H1 (cell line): ENCODE measurements at regions not wholly inside any gene's neighbourhood (a gene's known extent, or its start where the extent isn't known, plus 50 kb on each side); places are given as distances from the start of the nearest gene placed in this dataset.

Experiments
- CTCF ChIA-PET: fragments of 300-600 bp; sonication (Branson Sonifier 250); formaldehyde crosslinking; loops from one replicate; lab custom pipeline; 2021; ENCODE audit not compliant: partially characterized antibody; lab: Charles Lee
- POLR2A ChIA-PET: fragments of 300-600 bp; sonication (Branson Sonifier 250); formaldehyde crosslinking; loops from one replicate; lab custom pipeline; 2021; ENCODE audit warnings: inconsistent platforms; ENCODE audit not compliant: partially characterized antibody; lab: Charles Lee
- DNase-seq, 2 experiments: peaks; one replicate each; pipeline versions ENCODE4 v3.0.0 to v3.0.0-alpha.2; 2010 to 2022; ENCODE audit warnings: low spot score in 2 of 2, low read depth in 1 of 2, mixed read lengths in 1 of 2
- FAIRE-seq: peaks from 2 replicates; lab custom pipeline; 2011; peaks lifted over from hg19 to GRCh38; lab: Jason Lieb, UNC
- H2AFZ ChIP-seq: 2 replicates; pipeline ENCODE4 v1.8.1; 2012; ENCODE audit warnings: low read length, inconsistent platforms
- H2AK5ac ChIP-seq: 2 replicates; pipeline ENCODE4 v1.6.1; 2013; ENCODE audit warnings: low read depth, low read length
- H2BK120ac ChIP-seq: replicated peaks from 2 replicates; pipeline ENCODE3; 2013; ENCODE audit warnings: low read depth, low read length, inconsistent platforms
- H2BK12ac ChIP-seq: 2 replicates; pipeline ENCODE4 v1.6.1; 2013; ENCODE audit warnings: low read depth, low read length
- H2BK15ac ChIP-seq: 2 replicates; pipeline ENCODE4 v1.6.1; 2013; ENCODE audit warnings: low read length
- H2BK20ac ChIP-seq: 2 replicates; pipeline ENCODE4 v1.6.1; 2013; ENCODE audit warnings: low read length
- H2BK5ac ChIP-seq: 2 replicates; pipeline ENCODE4 v1.6.1; 2013; ENCODE audit warnings: low read depth, low read length
- H3K14ac ChIP-seq: 2 replicates; pipeline ENCODE4 v1.6.1; 2013; ENCODE audit warnings: inconsistent platforms; ENCODE audit not compliant: insufficient read length
- H3K18ac ChIP-seq: 2 replicates; pipeline ENCODE4 v1.6.1; 2013; ENCODE audit warnings: low read length; ENCODE audit errors: extremely low read depth
- H3K23ac ChIP-seq: 2 replicates; pipeline ENCODE4 v1.6.1; 2013; ENCODE audit warnings: inconsistent platforms; ENCODE audit not compliant: insufficient read length
- H3K23me2 ChIP-seq: 2 replicates; pipeline ENCODE4 v1.6.1; 2013; ENCODE audit warnings: low read depth, low read length
- H3K27ac ChIP-seq: 2 replicates; pipeline ENCODE4 v1.6.1; 2011; ENCODE audit warnings: low read depth, low read length, inconsistent platforms
- H3K27me3 ChIP-seq, 4 experiments: replicated peaks in 1 of 4; 1 replicate in 1 of 4; 2 replicates in 3 of 4; pipeline versions ENCODE4 v1.6.1 to v1.8.1; 2011 to 2013; ENCODE audit warnings: low read length in 3 of 4, mild to moderate bottlenecking in 3 of 4, inconsistent platforms in 2 of 4, mixed read lengths in 2 of 4, moderate library complexity in 1 of 4; ENCODE audit not compliant: control insufficient read depth in 3 of 4, insufficient read depth in 3 of 4; ENCODE audit errors: extremely low read depth in 1 of 4
- H3K36me3 ChIP-seq, 4 experiments: 2 replicates each; pipeline versions ENCODE4 v1.6.1 to v1.8.1; 2011 to 2013; ENCODE audit warnings: mild to moderate bottlenecking in 4 of 4, low read length in 3 of 4, moderate library complexity in 2 of 4, control low read depth in 1 of 4, inconsistent platforms in 1 of 4; ENCODE audit not compliant: insufficient read depth in 4 of 4, control insufficient read depth in 2 of 4
- H3K4ac ChIP-seq: replicated peaks from 2 replicates; pipeline ENCODE3; 2013; ENCODE audit warnings: low read length, low read depth, mixed read lengths, inconsistent platforms; ENCODE audit not compliant: insufficient read length
- H3K4me1 ChIP-seq, 4 experiments: replicated peaks in 1 of 4; 1 replicate in 1 of 4; 2 replicates in 3 of 4; pipeline versions ENCODE4 v1.6.1 to v1.8.1; 2011 to 2013; ENCODE audit warnings: low read length in 3 of 4, inconsistent platforms in 2 of 4, mixed read lengths in 1 of 4; ENCODE audit not compliant: insufficient read depth in 4 of 4, control insufficient read depth in 3 of 4
- H3K4me2 ChIP-seq, 2 experiments: 2 replicates each; pipeline versions ENCODE4 v1.6.1 to v1.8.1; 2011 to 2013; ENCODE audit warnings: low read depth in 2 of 2, low read length in 2 of 2, control low read depth in 1 of 2, inconsistent platforms in 1 of 2, mild to moderate bottlenecking in 1 of 2; ENCODE audit not compliant: insufficient read depth in 1 of 2
- H3K4me3 ChIP-seq, 4 experiments: fragments of 200-600, 300-600 bp in 1 of 4; sonication (generic), shearing (Covaris generic), sonication (Bioruptor Twin) in 1 of 4; 2 replicates each; pipeline versions ENCODE4 v1.5.1 to v1.8.1; 2011 to 2016; ENCODE audit warnings: low read length in 4 of 4, low read depth in 3 of 4, control low read depth in 2 of 4, inconsistent platforms in 2 of 4, mild to moderate bottlenecking in 2 of 4, mixed read lengths in 1 of 4, moderate library complexity in 1 of 4; ENCODE audit not compliant: insufficient read depth in 2 of 4; ENCODE audit errors: extremely low read depth in 1 of 4
- H3K56ac ChIP-seq: replicated peaks from 2 replicates; pipeline ENCODE3; 2013; ENCODE audit warnings: low read depth, mild to moderate bottlenecking, mixed read lengths, low read length, inconsistent platforms; ENCODE audit not compliant: insufficient read length
- H3K79me1 ChIP-seq: 2 replicates; pipeline ENCODE4 v1.6.1; 2013; ENCODE audit warnings: low read depth, low read length, control low read depth
- H3K79me2 ChIP-seq, 2 experiments: 2 replicates each; pipeline versions ENCODE4 v1.6.1 to v1.8.1; 2012 to 2013; ENCODE audit warnings: low read length in 2 of 2, mild to moderate bottlenecking in 2 of 2, inconsistent platforms in 1 of 2; ENCODE audit not compliant: insufficient read depth in 2 of 2, control insufficient read depth in 1 of 2
- H3K9ac ChIP-seq, 4 experiments: replicated peaks in 1 of 4; 1 replicate in 1 of 4; 2 replicates in 3 of 4; pipeline versions ENCODE4 v1.6.1 to v1.8.1; 2011 to 2013; ENCODE audit warnings: low read depth in 3 of 4, low read length in 3 of 4, control low read depth in 2 of 4, mild to moderate bottlenecking in 2 of 4, moderate library complexity in 2 of 4, inconsistent platforms in 1 of 4; ENCODE audit errors: extremely low read depth in 1 of 4
- H3K9me3 ChIP-seq, 2 experiments: 2 replicates each; pipeline versions ENCODE4 v1.6.1 to v1.8.1; 2012 to 2013; ENCODE audit warnings: mild to moderate bottlenecking in 2 of 2, moderate library complexity in 2 of 2, control low read depth in 1 of 2, inconsistent platforms in 1 of 2, low read depth in 1 of 2, low read length in 1 of 2, mixed read lengths in 1 of 2; ENCODE audit not compliant: insufficient read depth in 2 of 2
- H4K20me1 ChIP-seq, 2 experiments: replicated peaks in 1 of 2; 2 replicates each; pipeline versions ENCODE3 to v1.8.1; 2011 to 2013; ENCODE audit warnings: inconsistent platforms in 2 of 2, low read length in 2 of 2, mild to moderate bottlenecking in 1 of 2; ENCODE audit not compliant: insufficient read depth in 2 of 2, control insufficient read depth in 1 of 2
- H4K5ac ChIP-seq: 2 replicates; pipeline ENCODE4 v1.6.1; 2013; ENCODE audit warnings: low read length, low read depth, mixed read lengths, inconsistent platforms; ENCODE audit not compliant: insufficient read length
- H4K8ac ChIP-seq: 2 replicates; pipeline ENCODE4 v1.8.0; 2013; ENCODE audit warnings: mild to moderate bottlenecking, moderate library complexity, low read length, inconsistent platforms; ENCODE audit not compliant: insufficient read depth; ENCODE audit errors: extremely low read depth
- H4K91ac ChIP-seq: replicated peaks from 2 replicates; pipeline ENCODE3; 2013; ENCODE audit warnings: low read length, mixed read lengths, inconsistent platforms; ENCODE audit not compliant: insufficient read length
- CBX8 ChIP-seq: fragments of 300-800, 300-1000 bp; sonication (generic); IDR thresholded peaks from 2 replicates; pipeline ENCODE4 v1.7.1; 2016; ENCODE audit warnings: low read depth, low read length, borderline replicate concordance
- EGR1 ChIP-seq: IDR thresholded peaks from 2 replicates; pipeline ENCODE4 v1.6.1; 2011; ENCODE audit warnings: low read depth, low read length, borderline replicate concordance
- EZH2 ChIP-seq: fragments of 200-600 bp; sonication (generic); IDR thresholded peaks from 2 replicates; pipeline ENCODE4 v1.7.1; 2012; ENCODE audit warnings: low read depth, mild to moderate bottlenecking, moderate library complexity, low read length, inconsistent platforms; ENCODE audit not compliant: severe bottlenecking
- KDM1A ChIP-seq: fragments of 200-600, 300-600 bp; sonication (generic); IDR thresholded peaks from 2 replicates; pipeline ENCODE4 v1.7.1; 2016; ENCODE audit warnings: mild to moderate bottlenecking, low read length, borderline replicate concordance
- POLR2AphosphoS5 ChIP-seq: IDR thresholded peaks from 2 replicates; pipeline ENCODE4 v1.6.1; 2011; ENCODE audit warnings: low read depth, low read length
- WGBS, 2 experiments: shearing (Covaris generic) in 1 of 2; methylation state at CpG; one replicate each; pipeline versions ENCODE4 v1.1.6 to v1.1.7; 2013 to 2015; ENCODE audit warnings: low lambda C conversion rate in 2 of 2, mixed read lengths in 2 of 2, inconsistent platforms in 1 of 2, low coverage in 1 of 2, missing lambda C conversion rate in 1 of 2; ENCODE audit not compliant: insufficient replicate concordance in 2 of 2, insufficient coverage in 1 of 2, insufficient read length in 1 of 2; ENCODE audit errors: extremely low coverage in 1 of 2, missing lambda C conversion rate in 1 of 2; 5-methylcytosine and 5-hydroxymethylcytosine counted together
- TF ChIP-seq, protein P1 (sequence below): IDR thresholded peaks from 2 replicates; pipeline ENCODE4 v1.6.1; 2012; ENCODE audit warnings: low read length, inconsistent platforms

- H3K56ac ChIP-seq: no peak overlapping the region
- H4K8ac ChIP-seq: no peak overlapping the region
- H3K36me3 ChIP-seq: no peaks in the 10 kb centered on the region
- no peak overlapping the region for H3K27ac ChIP-seq
- H2BK5ac ChIP-seq: no peak overlapping the region
- H3K14ac ChIP-seq: no peak overlapping the region
- no peak overlapping the region for H4K91ac ChIP-seq
- H3K27me3 ChIP-seq: no peaks in the 10 kb centered on the region
- TF ChIP-seq EZH2: no peak
- TF ChIP-seq KDM1A: no peak
- TF ChIP-seq POLR2AphosphoS5: no peak
- no peak for TF ChIP-seq CBX8
- no peak for TF ChIP-seq EGR1
- TF ChIP-seq, protein P1, sequence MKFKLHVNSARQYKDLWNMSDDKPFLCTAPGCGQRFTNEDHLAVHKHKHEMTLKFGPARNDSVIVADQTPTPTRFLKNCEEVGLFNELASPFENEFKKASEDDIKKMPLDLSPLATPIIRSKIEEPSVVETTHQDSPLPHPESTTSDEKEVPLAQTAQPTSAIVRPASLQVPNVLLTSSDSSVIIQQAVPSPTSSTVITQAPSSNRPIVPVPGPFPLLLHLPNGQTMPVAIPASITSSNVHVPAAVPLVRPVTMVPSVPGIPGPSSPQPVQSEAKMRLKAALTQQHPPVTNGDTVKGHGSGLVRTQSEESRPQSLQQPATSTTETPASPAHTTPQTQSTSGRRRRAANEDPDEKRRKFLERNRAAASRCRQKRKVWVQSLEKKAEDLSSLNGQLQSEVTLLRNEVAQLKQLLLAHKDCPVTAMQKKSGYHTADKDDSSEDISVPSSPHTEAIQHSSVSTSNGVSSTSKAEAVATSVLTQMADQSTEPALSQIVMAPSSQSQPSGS: no peak
- no peak overlapping the region for H3K9ac ChIP-seq
- H3K18ac ChIP-seq: no peak overlapping the region
- H3K4me3 ChIP-seq: no peak overlapping the region
- H3K4me1 ChIP-seq: no peaks in the 10 kb centered on the region
- H3K4ac ChIP-seq: no peak overlapping the region
- DNase-seq (no peak), FAIRE-seq (no peak)
- H3K79me1 ChIP-seq: no peaks in the 10 kb centered on the region
- no peaks in the 10 kb centered on the region for H3K9me3 ChIP-seq
- no peak overlapping the region for H2BK15ac ChIP-seq
- H2AK5ac ChIP-seq: no peak overlapping the region
- no peak overlapping the region for H3K4me2 ChIP-seq
- CTCF ChIA-PET: interaction anchor here (0.7 to 3.0 kb wide), 6 partner anchors 9 to 108 kb away, joined by 3 to 10 read pairs (median 4); no protein-coding TSS in a partner anchor
- peaks cover 0 to 1% of the 10 kb centered on the region in 2 experiments for H4K20me1 ChIP-seq
- POLR2A ChIA-PET: no interaction called here
- 90% methylated on average over 5 of the region's 5 CpGs; no CpG with 5 or more reads in 1 of the 2 experiments for WGBS, 2 experiments
- no peak overlapping the region for H2BK12ac ChIP-seq
- H2BK20ac ChIP-seq: no peak overlapping the region
- no peak overlapping the region for H2AFZ ChIP-seq
- H3K79me2 ChIP-seq: no peaks in the 10 kb centered on the region
- H4K5ac ChIP-seq: no peak overlapping the region
- no peak overlapping the region for H2BK120ac ChIP-seq
- no peaks in the 10 kb centered on the region; the same call in 1 of the 2 replicates for H3K23me2 ChIP-seq
- H3K23ac ChIP-seq: no peak overlapping the region
These were observed 75.8 kb upstream of the ACAN start for GRCh38 chr15:88727439-88727838.
